ENCODE measurements at regions not wholly inside any gene's neighbourhood (a gene's known extent, or its start where the extent isn't known, plus 50 kb on each side); places are given as distances from the start of the nearest gene placed in this dataset.

- Histone ChIP-seq H3K4me3 (ENCODE audit: control insufficient read depth in 2 of 3, extremely low read depth in 1 of 3, insufficient read depth in 2 of 3, low read depth in 1 of 3, low read length in 3 of 3) (no peak overlapping the region), H3K4me1 (ENCODE audit: control insufficient read depth, extremely low read depth, insufficient read depth, low read length) (no peaks in the 10 kb centered on the region), H3K79me2 (ENCODE audit: control insufficient read depth, insufficient read depth, low read length) (no peaks in the 10 kb centered on the region), H3K27ac (ENCODE audit: control insufficient read depth, insufficient read depth, low read length) (no peak overlapping the region), H3K9ac (ENCODE audit: control insufficient read depth, extremely low read depth, insufficient read depth, low read length) (no peak overlapping the region), H3K9me1 (ENCODE audit: control insufficient read depth, extremely low read depth, insufficient read depth, low read length) (no peaks in the 10 kb centered on the region), H3K27me3 (ENCODE audit: control insufficient read depth, extremely low read depth, insufficient read depth, low read length) (no peaks in the 10 kb centered on the region), H3K36me3 (ENCODE audit: control insufficient read depth in 2 of 2, extremely low read depth in 1 of 2, insufficient read depth in 2 of 2, low read length in 2 of 2) (no peaks in the 10 kb centered on the region), H2AFZ (ENCODE audit: control insufficient read depth, low read length) (no peak overlapping the region), H4K20me1 (ENCODE audit: control insufficient read depth, extremely low read depth, insufficient read depth, low read length) (no peaks in the 10 kb centered on the region), H3K4me2 (ENCODE audit: control insufficient read depth, extremely low read depth, insufficient read depth, low read depth, low read length) (no peak overlapping the region), H3K9me3 (ENCODE audit: control insufficient read depth, low read depth, low read length) (no peaks in the 10 kb centered on the region)
- dilution Hi-C loops (cut with MboI; ENCODE audit: extremely low pct_ligation_motif_present, low sequenced_read_pairs) = no loop called here
- DNase-seq (ENCODE audit: low read depth, low spot score) (no peak), FAIRE-seq (no peak)
- no peak for TF ChIP-seq CTCF (optimal IDR thresholded peaks at IDR 0.05 in 1 of 3, IDR thresholded peaks at IDR 0.05 in 1 of 3, conservative IDR thresholded peaks at IDR 0.05 in 1 of 3; ENCODE audit: extremely low read depth in 1 of 3, insufficient read depth in 2 of 3, low read length in 3 of 3)
- no peak for TF ChIP-seq EZH2 (IDR thresholded peaks at IDR 0.05; ENCODE audit: low read length)
Measured at GRCh38 chr3:152578769-152579168, 256.2 kb upstream of the P2RY1 start.

- FAIRE-seq (no peak), DNase-seq (ENCODE audit: low read depth, low spot score) (no peak)
- H2AFZ ChIP-seq (ENCODE audit: control insufficient read depth, low read length) = no peak overlapping the region
- H3K79me2 ChIP-seq (ENCODE audit: control insufficient read depth, insufficient read depth, low read length) = no peaks in the 10 kb centered on the region
- H3K4me3 ChIP-seq (ENCODE audit: control insufficient read depth in 2 of 3, extremely low read depth in 1 of 3, insufficient read depth in 2 of 3, low read depth in 1 of 3, low read length in 3 of 3) = no peak overlapping the region
- H3K9me1 ChIP-seq (ENCODE audit: control insufficient read depth, extremely low read depth, insufficient read depth, low read length) = no peaks in the 10 kb centered on the region
- TF ChIP-seq CTCF (optimal IDR thresholded peaks at IDR 0.05 in 1 of 3, IDR thresholded peaks at IDR 0.05 in 1 of 3, conservative IDR thresholded peaks at IDR 0.05 in 1 of 3; ENCODE audit: extremely low read depth in 1 of 3, insufficient read depth in 2 of 3, low read length in 3 of 3) (no peak), EZH2 (IDR thresholded peaks at IDR 0.05; ENCODE audit: low read length) (no peak)
- no peaks in the 10 kb centered on the region for H3K36me3 ChIP-seq (ENCODE audit: control insufficient read depth in 2 of 2, extremely low read depth in 1 of 2, insufficient read depth in 2 of 2, low read length in 2 of 2)
- H3K9ac ChIP-seq (ENCODE audit: control insufficient read depth, extremely low read depth, insufficient read depth, low read length) = no peak overlapping the region
- no peaks in the 10 kb centered on the region for H4K20me1 ChIP-seq (ENCODE audit: control insufficient read depth, extremely low read depth, insufficient read depth, low read length)
- no peak overlapping the region for H3K4me2 ChIP-seq (ENCODE audit: control insufficient read depth, extremely low read depth, insufficient read depth, low read depth, low read length)
- dilution Hi-C loops (cut with MboI; ENCODE audit: extremely low pct_ligation_motif_present, low sequenced_read_pairs) = no loop called here
- no peaks in the 10 kb centered on the region for H3K4me1 ChIP-seq (ENCODE audit: control insufficient read depth, extremely low read depth, insufficient read depth, low read length)
- no peaks in the 10 kb centered on the region for H3K27me3 ChIP-seq (ENCODE audit: control insufficient read depth, extremely low read depth, insufficient read depth, low read length)
- H3K9me3 ChIP-seq (ENCODE audit: control insufficient read depth, low read depth, low read length) = no peaks in the 10 kb centered on the region
- no peak overlapping the region for H3K27ac ChIP-seq (ENCODE audit: control insufficient read depth, insufficient read depth, low read length)
Measured at GRCh38 chr3:152581951-152582350, 253.0 kb upstream of the P2RY1 start.

Measured in keratinocyte (primary cell).